ENCODE measurements at regions not wholly inside any gene's neighbourhood (a gene's known extent, or its start where the extent isn't known, plus 50 kb on each side); places are given as distances from the start of the nearest gene placed in this dataset.
"Not testable (repeated sequence)": the region's sequence is repeated elsewhere in the genome, so short reads cannot be mapped to it uniquely, and the experiment has no call there.

- TF ChIP-seq, protein P1, sequence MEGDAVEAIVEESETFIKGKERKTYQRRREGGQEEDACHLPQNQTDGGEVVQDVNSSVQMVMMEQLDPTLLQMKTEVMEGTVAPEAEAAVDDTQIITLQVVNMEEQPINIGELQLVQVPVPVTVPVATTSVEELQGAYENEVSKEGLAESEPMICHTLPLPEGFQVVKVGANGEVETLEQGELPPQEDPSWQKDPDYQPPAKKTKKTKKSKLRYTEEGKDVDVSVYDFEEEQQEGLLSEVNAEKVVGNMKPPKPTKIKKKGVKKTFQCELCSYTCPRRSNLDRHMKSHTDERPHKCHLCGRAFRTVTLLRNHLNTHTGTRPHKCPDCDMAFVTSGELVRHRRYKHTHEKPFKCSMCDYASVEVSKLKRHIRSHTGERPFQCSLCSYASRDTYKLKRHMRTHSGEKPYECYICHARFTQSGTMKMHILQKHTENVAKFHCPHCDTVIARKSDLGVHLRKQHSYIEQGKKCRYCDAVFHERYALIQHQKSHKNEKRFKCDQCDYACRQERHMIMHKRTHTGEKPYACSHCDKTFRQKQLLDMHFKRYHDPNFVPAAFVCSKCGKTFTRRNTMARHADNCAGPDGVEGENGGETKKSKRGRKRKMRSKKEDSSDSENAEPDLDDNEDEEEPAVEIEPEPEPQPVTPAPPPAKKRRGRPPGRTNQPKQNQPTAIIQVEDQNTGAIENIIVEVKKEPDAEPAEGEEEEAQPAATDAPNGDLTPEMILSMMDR (IDR thresholded peaks at IDR 0.05; ENCODE audit: low read length), result not testable (repeated sequence)
- not testable (repeated sequence) for TF ChIP-seq EZH2 (IDR thresholded peaks at IDR 0.05; ENCODE audit: borderline replicate concordance, low read length)
These were observed 70.0 kb downstream of the MAFB start for GRCh38 chr20:40619053-40619452.
